ENCODE measurements at regions not wholly inside any gene's neighbourhood (a gene's known extent, or its start where the extent isn't known, plus 50 kb on each side); places are given as distances from the start of the nearest gene placed in this dataset.

GRCh38 chr18:38330573-38330972 lies 765.0 kb upstream of the CELF4 start:
- Histone ChIP-seq H3K27me3 (ENCODE audit: insufficient read depth, low read length) (no peaks in the 10 kb centered on the region), H3K4me3 (ENCODE audit: low read length in 2 of 2) (no peak overlapping the region), H3K9me3 (ENCODE audit: control insufficient read depth in 1 of 2, low read length in 2 of 2) (no peaks in the 10 kb centered on the region), H3K27ac (ENCODE audit: low read depth, low read length) (no peak overlapping the region), H3K36me3 (ENCODE audit: insufficient read depth, low read length) (no peaks in the 10 kb centered on the region), H3K4me1 (ENCODE audit: insufficient read depth, low read length) (no peaks in the 10 kb centered on the region)
- ChIA-PET POLR2A (ENCODE audit: partially characterized antibody) (no interaction called here), CTCF (ENCODE audit: partially characterized antibody) (no interaction called here)
- DNase-seq: no peak
- Mint-ChIP-seq H3K27me3 (no peaks in the 10 kb centered on the region), H3K9me3 (peaks cover 0 to 3% (median under 1%) of the 10 kb centered on the region in 8 donors), H3K27ac (no peak overlapping the region), H3K4me1 (no peaks in the 10 kb centered on the region), H3K36me3 (no peaks in the 10 kb centered on the region), H3K4me3 (no peak overlapping the region)
- intact Hi-C loops (cut with micrococcal nuclease): no loop called here

DNA sequence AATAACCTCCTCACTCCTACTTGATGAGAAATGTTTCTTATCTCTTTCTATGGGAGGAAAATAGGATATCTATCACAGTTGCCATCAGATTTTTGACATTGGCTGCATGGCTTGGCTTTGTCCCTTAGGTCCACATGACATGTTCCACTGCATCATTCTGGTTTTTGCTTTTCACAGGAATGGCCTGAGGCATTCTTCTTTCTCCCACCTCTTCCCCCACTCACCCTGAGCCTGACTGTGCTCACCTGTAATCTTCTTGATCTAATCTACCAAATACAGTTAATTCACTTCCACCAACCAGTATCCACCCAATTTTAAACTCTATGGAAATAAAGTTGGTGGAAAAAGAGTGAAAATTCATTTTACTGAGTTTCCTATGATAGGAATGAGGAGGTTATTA lies 763.5 kb upstream of the CELF4 start:
- POLR2A ChIA-PET (ENCODE audit: partially characterized antibody): no interaction called here
- intact Hi-C loops (cut with micrococcal nuclease): no loop called here
- no peaks in the 10 kb centered on the region for H3K27me3 ChIP-seq (ENCODE audit: insufficient read depth, low read length)
- CTCF ChIA-PET (ENCODE audit: partially characterized antibody): no interaction called here
- H3K27ac ChIP-seq (ENCODE audit: low read depth, low read length): no peak overlapping the region
- H3K27me3 Mint-ChIP-seq: no peaks in the 10 kb centered on the region
- H3K27ac Mint-ChIP-seq: no peak overlapping the region
- no peaks in the 10 kb centered on the region for H3K4me1 Mint-ChIP-seq
- no peak overlapping the region for H3K4me3 ChIP-seq (ENCODE audit: low read length in 2 of 2)
- peaks cover 0 to 5% (median under 1%) of the 10 kb centered on the region in 8 donors for H3K9me3 Mint-ChIP-seq
- H3K4me1 ChIP-seq (ENCODE audit: insufficient read depth, low read length): no peaks in the 10 kb centered on the region
- H3K36me3 Mint-ChIP-seq: no peaks in the 10 kb centered on the region
- H3K9me3 ChIP-seq (ENCODE audit: control insufficient read depth in 1 of 2, low read length in 2 of 2): no peaks in the 10 kb centered on the region
- no peak for DNase-seq
- H3K36me3 ChIP-seq (ENCODE audit: insufficient read depth, low read length): no peaks in the 10 kb centered on the region
- H3K4me3 Mint-ChIP-seq: no peak overlapping the region

DNA sequence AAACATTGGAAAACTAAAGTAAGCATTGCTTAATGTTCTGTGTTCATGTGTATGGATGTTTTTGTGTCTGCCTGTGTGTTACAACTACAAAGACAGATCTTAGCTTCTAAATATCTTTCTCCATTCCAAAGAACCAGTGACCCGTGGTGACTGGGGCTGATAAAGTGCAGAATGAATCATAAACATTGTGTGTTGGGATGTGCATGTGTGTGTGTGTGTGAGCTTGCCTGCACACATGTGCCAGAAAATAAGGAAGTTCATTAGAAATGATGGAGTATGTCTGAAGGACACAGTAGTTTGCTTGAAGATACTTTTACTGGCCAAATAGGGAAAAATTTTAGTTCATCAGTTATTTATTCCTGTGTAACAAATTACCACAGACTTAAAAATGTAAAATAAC lies 756.6 kb upstream of the CELF4 start:
- Histone ChIP-seq H3K9me3 (ENCODE audit: control insufficient read depth in 1 of 2, low read length in 2 of 2) (no peaks in the 10 kb centered on the region), H3K4me3 (ENCODE audit: low read length in 2 of 2) (no peak overlapping the region), H3K27me3 (ENCODE audit: insufficient read depth, low read length) (no peaks in the 10 kb centered on the region), H3K36me3 (ENCODE audit: insufficient read depth, low read length) (no peaks in the 10 kb centered on the region), H3K27ac (ENCODE audit: low read depth, low read length) (no peak overlapping the region), H3K4me1 (ENCODE audit: insufficient read depth, low read length) (no peaks in the 10 kb centered on the region)
- no peak overlapping the region for H3K27ac Mint-ChIP-seq
- H3K36me3 Mint-ChIP-seq: no peaks in the 10 kb centered on the region
- no peaks in the 10 kb centered on the region for H3K4me1 Mint-ChIP-seq
- POLR2A ChIA-PET (ENCODE audit: partially characterized antibody): no interaction called here
- no peak overlapping the region for H3K4me3 Mint-ChIP-seq
- H3K27me3 Mint-ChIP-seq: no peaks in the 10 kb centered on the region
- DNase-seq: no peak
- CTCF ChIA-PET (ENCODE audit: partially characterized antibody): interaction anchor here (0.5 kb wide), 1 partner anchor 96 kb away, joined by 3 read pairs; no protein-coding TSS in a partner anchor
- peaks cover 0 to 9% (median 1%) of the 10 kb centered on the region in 8 donors for H3K9me3 Mint-ChIP-seq
- intact Hi-C loops (cut with micrococcal nuclease): no loop called here

DNA sequence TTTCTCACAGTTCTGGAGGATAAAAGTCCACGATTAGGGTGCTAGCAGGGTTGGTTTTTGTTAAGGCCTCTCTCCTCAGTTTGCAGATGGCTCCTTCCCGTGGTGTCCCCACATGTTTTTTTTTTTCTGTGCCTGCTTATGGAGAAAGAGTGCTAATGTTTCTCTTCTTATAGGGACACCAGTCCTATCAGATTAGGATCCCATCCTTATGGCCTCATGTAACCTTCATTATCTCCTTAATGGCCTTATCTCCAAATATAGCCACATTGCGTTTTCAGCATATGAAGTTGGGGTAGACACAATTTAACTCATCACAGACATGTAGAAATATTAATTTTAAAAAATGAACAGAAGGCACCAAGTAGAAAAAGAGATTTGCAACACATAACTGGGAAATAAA lies 755.7 kb upstream of the CELF4 start:
- POLR2A ChIA-PET (ENCODE audit: partially characterized antibody): no interaction called here
- Mint-ChIP-seq H3K4me1 (no peaks in the 10 kb centered on the region), H3K36me3 (no peaks in the 10 kb centered on the region), H3K27me3 (no peaks in the 10 kb centered on the region), H3K4me3 (no peak overlapping the region), H3K9me3 (peaks cover 0 to 9% (median 1%) of the 10 kb centered on the region in 8 donors), H3K27ac (no peak overlapping the region)
- H3K36me3 ChIP-seq (ENCODE audit: insufficient read depth, low read length): no peaks in the 10 kb centered on the region
- intact Hi-C loops (cut with micrococcal nuclease): no loop called here
- no peak for DNase-seq
- H3K4me1 ChIP-seq (ENCODE audit: insufficient read depth, low read length): no peaks in the 10 kb centered on the region
- no peak overlapping the region for H3K4me3 ChIP-seq (ENCODE audit: low read length in 2 of 2)
- no peaks in the 10 kb centered on the region for H3K9me3 ChIP-seq (ENCODE audit: control insufficient read depth in 1 of 2, low read length in 2 of 2)
- H3K27ac ChIP-seq (ENCODE audit: low read depth, low read length): no peak overlapping the region
- CTCF ChIA-PET (ENCODE audit: partially characterized antibody): no interaction called here
- H3K27me3 ChIP-seq (ENCODE audit: insufficient read depth, low read length): no peaks in the 10 kb centered on the region

GRCh38 chr18:38318416-38318815 lies 752.8 kb upstream of the CELF4 start:
- Mint-ChIP-seq H3K27me3 (no peaks in the 10 kb centered on the region), H3K4me1 (no peaks in the 10 kb centered on the region), H3K9me3 (peaks cover 0 to 9% (median 3%) of the 10 kb centered on the region in 8 donors), H3K36me3 (no peaks in the 10 kb centered on the region), H3K27ac (no peak overlapping the region), H3K4me3 (no peak overlapping the region)
- intact Hi-C loops (cut with micrococcal nuclease): no loop called here
- Histone ChIP-seq H3K4me3 (ENCODE audit: low read length in 2 of 2) (no peak overlapping the region), H3K4me1 (ENCODE audit: insufficient read depth, low read length) (no peaks in the 10 kb centered on the region), H3K27ac (ENCODE audit: low read depth, low read length) (no peak overlapping the region), H3K27me3 (ENCODE audit: insufficient read depth, low read length) (no peaks in the 10 kb centered on the region), H3K9me3 (ENCODE audit: control insufficient read depth in 1 of 2, low read length in 2 of 2) (no peaks in the 10 kb centered on the region), H3K36me3 (ENCODE audit: insufficient read depth, low read length) (no peaks in the 10 kb centered on the region)
- no peak for DNase-seq
- ChIA-PET CTCF (ENCODE audit: partially characterized antibody) (no interaction called here), POLR2A (ENCODE audit: partially characterized antibody) (no interaction called here)

- H3K4me3 Mint-ChIP-seq: no peak overlapping the region
- intact Hi-C loops (cut with micrococcal nuclease): no loop called here
- DNase-seq: no peak
- ChIA-PET POLR2A (ENCODE audit: partially characterized antibody) (no interaction called here), CTCF (ENCODE audit: partially characterized antibody) (no interaction called here)
- Histone ChIP-seq H3K27me3 (ENCODE audit: insufficient read depth, low read length) (no peaks in the 10 kb centered on the region), H3K9me3 (ENCODE audit: control insufficient read depth in 1 of 2, low read length in 2 of 2) (no peaks in the 10 kb centered on the region), H3K4me1 (ENCODE audit: insufficient read depth, low read length) (no peaks in the 10 kb centered on the region), H3K36me3 (ENCODE audit: insufficient read depth, low read length) (no peaks in the 10 kb centered on the region), H3K4me3 (ENCODE audit: low read length in 2 of 2) (no peak overlapping the region), H3K27ac (ENCODE audit: low read depth, low read length) (no peak overlapping the region)
- no peaks in the 10 kb centered on the region for H3K36me3 Mint-ChIP-seq
- no peak overlapping the region for H3K27ac Mint-ChIP-seq
- H3K9me3 Mint-ChIP-seq: peaks cover 0 to 11% (median 5%) of the 10 kb centered on the region in 8 donors
- H3K27me3 Mint-ChIP-seq: no peaks in the 10 kb centered on the region
- H3K4me1 Mint-ChIP-seq: no peaks in the 10 kb centered on the region
Measured at GRCh38 chr18:38313831-38314230, 748.2 kb upstream of the CELF4 start.

DNA sequence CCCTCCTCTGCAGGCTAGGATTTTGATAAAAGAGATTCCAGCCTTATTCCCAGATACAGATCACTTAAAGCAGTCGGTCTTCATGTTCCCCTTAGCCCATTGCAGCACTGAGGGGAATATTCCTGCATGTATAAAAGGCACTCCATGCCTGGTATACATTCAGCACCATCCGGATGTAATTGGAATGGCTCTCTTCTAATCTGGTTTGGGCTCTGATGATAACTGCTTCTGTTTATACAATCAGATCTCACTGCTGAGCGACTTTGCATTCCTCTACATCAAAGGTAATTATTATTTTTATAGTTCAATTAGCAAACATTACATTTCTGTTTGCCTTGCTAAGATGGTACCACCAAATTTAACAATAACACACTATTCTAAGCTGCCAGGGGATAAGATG lies 746.9 kb upstream of the CELF4 start:
- no peaks in the 10 kb centered on the region for H3K4me1 Mint-ChIP-seq
- no peak overlapping the region for H3K4me3 Mint-ChIP-seq
- Histone ChIP-seq H3K4me1 (ENCODE audit: insufficient read depth, low read length) (no peaks in the 10 kb centered on the region), H3K9me3 (ENCODE audit: control insufficient read depth in 1 of 2, low read length in 2 of 2) (no peaks in the 10 kb centered on the region), H3K27me3 (ENCODE audit: insufficient read depth, low read length) (no peaks in the 10 kb centered on the region), H3K36me3 (ENCODE audit: insufficient read depth, low read length) (no peaks in the 10 kb centered on the region), H3K27ac (ENCODE audit: low read depth, low read length) (no peak overlapping the region), H3K4me3 (ENCODE audit: low read length in 2 of 2) (no peak overlapping the region)
- H3K27me3 Mint-ChIP-seq: no peaks in the 10 kb centered on the region
- no peak overlapping the region for H3K27ac Mint-ChIP-seq
- intact Hi-C loops (cut with micrococcal nuclease): no loop called here
- no peak for DNase-seq
- H3K9me3 Mint-ChIP-seq: peaks cover 0 to 11% (median 5%) of the 10 kb centered on the region in 8 donors
- no peaks in the 10 kb centered on the region for H3K36me3 Mint-ChIP-seq
- CTCF ChIA-PET (ENCODE audit: partially characterized antibody): no interaction called here
- POLR2A ChIA-PET (ENCODE audit: partially characterized antibody): no interaction called here

GRCh38 chr18:38310936-38311335 lies 745.3 kb upstream of the CELF4 start:
- no peak for DNase-seq
- H3K36me3 ChIP-seq (ENCODE audit: insufficient read depth, low read length): no peaks in the 10 kb centered on the region
- no peak overlapping the region for H3K27ac ChIP-seq (ENCODE audit: low read depth, low read length)
- no peak overlapping the region for H3K4me3 ChIP-seq (ENCODE audit: low read length in 2 of 2)
- H3K4me3 Mint-ChIP-seq: no peak overlapping the region
- POLR2A ChIA-PET (ENCODE audit: partially characterized antibody): no interaction called here
- H3K36me3 Mint-ChIP-seq: no peaks in the 10 kb centered on the region
- H3K9me3 Mint-ChIP-seq: peaks cover 0 to 11% (median 5%) of the 10 kb centered on the region in 8 donors
- no peaks in the 10 kb centered on the region for H3K27me3 Mint-ChIP-seq
- H3K9me3 ChIP-seq (ENCODE audit: control insufficient read depth in 1 of 2, low read length in 2 of 2): no peaks in the 10 kb centered on the region
- no peaks in the 10 kb centered on the region for H3K27me3 ChIP-seq (ENCODE audit: insufficient read depth, low read length)
- intact Hi-C loops (cut with micrococcal nuclease): no loop called here
- no peak overlapping the region for H3K27ac Mint-ChIP-seq
- CTCF ChIA-PET (ENCODE audit: partially characterized antibody): no interaction called here
- no peaks in the 10 kb centered on the region for H3K4me1 ChIP-seq (ENCODE audit: insufficient read depth, low read length)
- no peaks in the 10 kb centered on the region for H3K4me1 Mint-ChIP-seq

All from CD4-positive, alpha-beta memory T cell (primary cell).